Iris pigment epithelial cell (primary cell): ENCODE measurements at regions not wholly inside any gene's neighbourhood (a gene's known extent, or its start where the extent isn't known, plus 50 kb on each side); places are given as distances from the start of the nearest gene placed in this dataset.
A peak's percentile ranks its signal among the peaks of the same experiment; 100 is the strongest.

ENCODE experiments used
- DNase-seq: peaks from one replicate; pipeline ENCODE4 v3.0.0-alpha.2; 2011; ENCODE audit warnings: low read depth

DNA sequence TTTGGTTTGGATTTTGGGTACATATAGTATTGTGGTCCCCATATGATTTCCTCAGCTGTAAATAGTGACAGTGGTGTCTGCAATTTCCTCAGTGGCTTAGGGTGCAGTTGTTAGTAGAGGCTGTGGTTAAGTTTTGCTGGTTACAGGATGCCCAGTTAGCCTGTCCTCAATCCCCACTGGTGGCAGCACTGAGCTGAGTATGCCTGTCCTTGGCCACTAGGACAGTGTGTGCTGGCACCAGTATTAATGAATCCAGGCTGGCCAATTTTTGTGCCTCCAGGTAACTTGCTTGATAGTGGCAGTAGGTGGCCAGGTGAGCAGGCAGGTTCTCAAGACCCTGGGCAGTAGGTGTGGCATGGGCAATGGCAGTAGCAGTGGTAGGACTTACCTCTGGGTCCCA is 973.1 kb downstream of the TMEM182 start:
- DNase-seq = no peak

DNA sequence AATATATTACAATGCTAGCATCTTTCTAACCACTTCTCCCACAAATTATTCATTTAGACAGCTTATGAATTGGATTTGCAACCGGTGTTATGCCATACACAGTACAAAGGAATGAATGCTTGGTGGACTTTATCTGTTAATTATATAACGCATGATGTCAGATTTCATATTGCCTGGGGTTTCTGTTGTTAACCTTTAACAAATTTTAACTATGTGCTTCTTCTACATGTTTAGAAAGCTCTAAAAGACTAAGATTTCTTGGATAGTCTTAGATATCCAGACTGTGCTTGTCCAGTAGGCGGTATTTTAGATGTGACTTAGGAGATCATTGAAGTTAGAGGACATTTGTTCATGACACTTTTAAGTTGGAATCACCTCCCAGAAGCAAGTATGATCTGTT is 976.3 kb downstream of the TMEM182 start:
- DNase-seq = no peak

DNA sequence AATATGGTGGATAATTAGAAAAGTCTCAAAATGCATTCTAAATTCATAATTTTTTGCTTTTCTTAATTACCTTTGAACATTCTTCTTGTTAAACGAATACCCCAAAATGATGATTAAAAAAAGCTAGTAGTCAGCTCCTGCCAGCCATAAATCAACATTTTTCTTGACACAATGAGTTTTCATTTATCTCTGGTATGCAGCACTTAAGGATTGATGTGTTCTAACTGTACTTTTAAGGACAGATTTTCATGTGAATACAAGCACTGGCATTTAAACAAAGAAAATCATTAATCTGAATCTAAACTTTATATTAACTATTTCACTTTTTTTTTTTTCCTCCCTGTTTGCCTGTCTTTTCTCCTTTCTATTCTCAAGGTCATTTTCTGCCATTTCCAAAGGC is 976.8 kb downstream of the TMEM182 start:
- no peak for DNase-seq

DNA sequence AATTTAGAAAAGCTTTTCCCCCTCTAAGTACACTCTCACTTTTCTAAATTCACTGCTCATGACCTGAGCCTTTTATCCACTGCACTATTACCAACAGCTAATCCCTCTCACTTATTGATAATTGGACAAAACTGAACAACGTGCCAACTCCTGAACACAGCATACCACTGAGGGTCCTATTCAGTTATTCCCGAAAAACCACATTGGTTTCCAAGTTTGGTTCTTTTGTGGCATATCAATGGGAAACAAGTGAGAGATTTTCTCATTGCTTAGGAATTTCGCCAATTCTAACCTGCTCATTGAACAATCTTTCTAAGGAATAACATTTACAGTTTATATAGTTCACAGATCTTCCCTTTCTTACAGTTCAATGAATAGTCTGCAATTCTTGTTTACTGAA is 977.4 kb downstream of the TMEM182 start:
- DNase-seq = no peak

DNA sequence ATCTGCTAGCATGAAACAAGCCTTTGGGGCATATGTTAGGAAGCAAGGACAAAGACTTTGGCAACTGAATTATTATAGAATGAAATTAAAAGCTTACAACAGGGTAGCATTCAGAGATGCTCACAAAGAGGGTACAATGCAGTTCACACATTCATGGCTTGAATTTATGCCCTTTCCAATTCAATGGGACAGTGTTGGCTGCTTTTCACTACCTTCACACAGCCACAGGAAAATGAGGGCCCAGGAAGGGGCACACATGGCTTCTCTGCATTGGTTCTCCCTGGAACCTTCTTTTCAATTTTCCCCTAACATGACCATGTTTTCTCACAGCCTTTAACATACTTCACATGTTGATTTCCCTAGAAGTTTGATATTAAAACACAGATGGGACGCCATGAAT is 978.1 kb downstream of the TMEM182 start:
- no peak for DNase-seq

DNA sequence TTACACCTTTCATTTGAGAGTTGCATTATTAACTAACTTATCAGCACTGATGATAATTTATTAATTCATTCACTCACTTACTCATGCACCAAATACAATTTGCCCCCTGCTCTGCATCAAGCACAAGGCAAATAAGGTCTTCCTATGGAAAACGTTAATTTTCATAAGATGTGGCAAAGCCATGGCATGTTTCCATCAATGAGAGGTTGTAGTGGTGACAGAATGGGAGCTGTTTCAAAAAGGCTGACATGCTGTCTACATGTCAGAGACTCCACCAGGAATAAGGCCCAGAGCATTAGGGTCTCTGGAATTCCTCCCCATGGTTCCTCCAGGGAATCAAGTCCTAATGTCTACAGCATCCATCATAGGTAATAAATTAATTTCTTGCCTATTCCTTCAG is 978.8 kb downstream of the TMEM182 start:
- no peak for DNase-seq

DNA sequence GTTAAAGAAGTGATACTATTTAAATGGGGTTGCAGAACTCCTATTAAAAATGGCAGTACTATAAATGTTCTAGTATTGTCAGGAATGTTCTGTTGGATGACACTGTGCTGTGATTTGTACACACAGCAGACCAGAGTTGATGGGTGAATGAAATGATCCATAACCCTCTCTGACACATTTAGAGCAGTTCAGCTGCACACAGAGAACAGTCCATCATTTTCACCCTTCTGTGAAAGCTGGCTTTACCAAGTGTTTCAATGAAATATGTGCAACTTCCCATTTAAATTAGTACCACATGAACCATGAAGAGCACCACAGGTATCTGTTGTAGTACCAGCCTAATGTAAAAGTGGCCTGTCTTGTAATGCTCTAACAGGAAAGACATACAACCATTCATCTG is 981.4 kb downstream of the TMEM182 start:
- no peak for DNase-seq

DNA sequence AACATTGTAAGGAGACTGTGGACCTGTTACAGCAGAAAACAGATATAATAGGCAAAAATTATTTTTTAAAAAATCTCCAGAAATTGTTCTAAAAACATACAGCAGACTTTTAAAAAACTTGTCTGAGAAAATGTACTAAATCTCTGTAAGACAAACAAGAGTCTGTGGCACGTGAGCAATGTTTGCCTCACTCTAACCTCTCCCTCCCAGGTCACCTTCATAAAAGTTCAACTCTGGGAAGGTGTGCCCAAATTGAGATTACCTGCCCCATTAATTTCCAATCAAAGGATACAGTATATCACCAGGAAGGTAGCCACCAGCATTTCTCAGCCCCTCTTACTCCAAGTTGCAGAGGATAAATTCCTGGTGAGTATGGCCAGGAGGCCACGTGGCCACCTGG is 992.7 kb downstream of the TMEM182 start:
- DNase-seq = no peak

DNA sequence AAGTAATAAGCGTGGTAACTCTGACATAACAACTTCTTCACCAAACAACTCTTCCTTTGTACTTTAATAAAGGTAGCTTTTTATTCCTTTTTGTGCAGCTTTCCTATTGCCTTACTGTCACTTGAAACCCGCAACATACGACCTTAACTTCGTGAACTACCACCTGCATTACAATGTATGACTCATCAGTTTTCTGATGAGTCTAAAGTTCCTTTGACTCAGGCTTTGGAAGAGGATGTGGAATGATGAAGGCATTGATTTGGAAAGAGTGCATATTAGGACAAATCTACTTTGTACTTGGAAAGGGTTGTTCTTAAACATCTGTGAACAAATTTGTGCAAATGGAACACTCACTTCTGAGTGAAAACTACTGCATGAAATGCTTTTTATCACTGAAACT is 1012.1 kb downstream of the TMEM182 start:
- DNase-seq = peak; percentile 23

DNA sequence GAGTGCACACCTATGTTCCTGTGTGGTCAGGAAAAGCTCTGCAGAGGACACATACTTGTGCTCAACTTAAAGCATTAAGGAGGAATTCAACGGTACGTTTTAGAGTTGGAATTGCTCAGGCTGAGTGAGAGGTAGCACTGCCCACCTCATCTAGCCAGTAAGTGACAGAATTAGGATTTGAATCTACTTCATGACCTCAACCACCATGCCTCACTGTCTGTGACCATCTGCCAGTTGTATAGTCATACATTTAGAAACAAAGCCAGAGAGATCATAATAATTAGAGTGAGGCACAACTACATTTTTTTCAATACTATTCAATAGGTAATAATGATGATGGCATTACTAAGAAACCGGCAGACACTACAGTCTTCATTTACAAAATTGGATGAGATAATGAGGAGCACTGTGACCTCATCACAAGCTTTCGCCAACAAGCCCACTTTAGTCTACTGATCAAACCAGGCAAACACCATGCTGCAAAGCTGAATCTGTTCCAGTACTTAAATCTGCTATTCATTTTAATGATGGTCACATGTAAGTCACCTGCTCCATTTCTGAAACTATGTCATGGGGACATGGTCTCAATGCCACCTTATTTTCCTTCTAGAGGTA is 1018.4 kb downstream of the TMEM182 start:
- DNase-seq = no peak

DNA sequence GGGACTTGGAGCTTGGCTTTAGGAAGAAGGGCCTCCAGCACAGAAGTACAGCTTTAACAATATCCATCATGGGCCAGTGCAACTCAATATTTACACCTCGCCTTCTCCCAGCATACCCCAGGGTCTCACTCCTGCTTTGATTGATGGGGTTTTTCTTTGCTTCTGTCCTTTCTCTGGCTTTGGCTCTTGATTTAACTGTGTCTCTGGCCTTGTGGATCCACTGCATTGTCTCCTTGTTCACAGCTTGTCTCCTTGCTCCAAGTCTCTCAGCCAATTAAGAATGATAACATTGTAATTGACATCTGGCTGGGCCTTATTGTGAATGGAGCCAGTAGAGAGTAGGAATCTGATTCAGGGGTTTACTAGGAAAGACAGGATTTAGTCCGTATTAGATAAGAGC is 1019.5 kb downstream of the TMEM182 start:
- DNase-seq = no peak

DNA sequence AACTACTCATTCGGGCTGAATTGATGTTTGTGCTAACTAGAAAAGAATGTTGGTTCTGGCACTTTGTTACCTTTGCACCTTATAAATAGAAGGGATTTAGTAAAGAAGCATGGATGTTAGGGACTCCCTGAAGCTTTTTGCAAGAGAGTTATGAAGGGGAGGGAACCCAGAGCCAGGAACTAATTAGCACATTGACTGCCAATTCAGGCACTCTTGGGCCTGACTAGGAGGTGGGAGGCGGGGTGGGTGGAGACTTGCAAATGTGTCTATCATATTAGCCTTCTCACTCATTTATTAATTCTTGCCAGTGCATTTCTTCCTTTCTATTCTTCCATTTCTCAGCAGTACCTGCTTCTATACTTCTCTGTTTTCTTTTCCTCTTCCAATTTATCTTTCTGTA is 1022.4 kb downstream of the TMEM182 start:
- DNase-seq = no peak

DNA sequence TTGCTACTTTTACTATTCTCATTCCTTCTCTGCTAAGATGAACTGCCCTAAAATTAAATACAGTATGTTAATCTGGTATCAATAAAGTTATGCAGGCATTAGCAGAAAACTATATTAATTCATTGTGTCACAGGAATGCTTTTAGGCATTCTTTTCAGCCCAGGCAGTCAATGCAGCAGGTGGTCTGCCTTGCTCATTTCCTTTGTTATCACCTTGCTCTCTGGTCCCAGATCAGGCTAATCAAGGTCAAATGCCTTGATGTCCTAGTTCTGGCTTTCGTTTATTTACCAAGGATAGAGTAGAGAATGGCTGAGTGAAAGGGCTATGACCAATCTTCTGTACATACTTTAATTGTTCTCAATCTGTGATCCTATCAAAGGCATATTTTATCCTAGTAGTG is 1023.6 kb downstream of the TMEM182 start:
- no peak for DNase-seq

DNA sequence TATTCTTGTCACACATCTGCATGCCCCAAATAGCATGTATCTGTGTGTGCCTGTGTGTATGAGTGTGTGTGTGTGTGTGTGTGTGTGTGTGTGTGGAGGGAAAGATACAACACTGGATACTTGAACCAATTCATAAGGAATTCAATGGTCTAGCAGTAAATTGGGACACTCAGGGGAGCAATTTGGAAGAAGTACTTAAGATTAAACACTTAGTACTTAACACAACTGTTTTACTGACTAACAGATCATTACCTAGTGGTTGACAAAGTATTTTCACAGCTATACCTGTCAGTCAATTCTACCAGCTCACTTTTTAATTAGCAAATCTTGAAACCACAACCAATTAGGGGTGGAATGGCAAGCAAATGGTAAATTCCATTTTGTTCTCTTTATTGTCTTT is 1024.1 kb downstream of the TMEM182 start:
- no peak for DNase-seq

DNA sequence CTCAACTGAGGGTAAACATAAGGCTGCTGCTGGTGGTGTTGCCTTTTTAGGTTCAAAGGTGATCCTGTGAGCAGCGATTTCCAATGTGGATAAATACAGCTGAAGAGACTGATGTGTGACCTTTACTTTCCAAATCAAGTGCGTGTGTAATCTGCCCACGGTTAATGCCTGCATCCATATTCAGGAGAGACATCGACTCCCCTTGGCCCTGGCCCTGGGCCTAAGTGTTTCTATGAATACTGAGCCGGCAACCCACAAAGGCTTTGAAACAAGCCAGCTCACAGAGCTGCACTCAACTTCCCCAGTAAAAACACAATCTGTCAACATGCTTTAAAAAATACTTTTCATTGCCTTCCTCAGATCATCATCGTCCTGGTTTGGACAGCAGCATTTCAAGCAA is 1026.6 kb downstream of the TMEM182 start:
- DNase-seq = no peak

DNA sequence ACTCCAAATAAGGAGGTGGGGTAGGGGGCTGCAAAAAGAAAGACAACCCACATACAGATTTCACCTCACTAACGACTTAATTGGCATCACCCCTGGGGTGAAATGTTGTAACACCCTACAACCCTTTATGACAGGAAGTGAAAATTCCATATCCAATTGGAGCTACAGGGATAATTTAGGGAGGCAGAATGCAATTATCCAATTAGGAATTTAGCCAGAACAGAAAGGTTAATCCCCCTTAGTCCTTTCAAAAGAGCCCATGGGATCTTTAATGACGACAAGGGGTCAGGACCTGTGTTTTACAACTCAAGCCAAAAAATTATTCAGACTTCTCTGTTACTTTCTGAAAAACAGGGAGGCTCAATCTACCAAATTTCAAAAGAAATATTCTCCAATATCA is 1027.1 kb downstream of the TMEM182 start:
- DNase-seq = no peak

DNA sequence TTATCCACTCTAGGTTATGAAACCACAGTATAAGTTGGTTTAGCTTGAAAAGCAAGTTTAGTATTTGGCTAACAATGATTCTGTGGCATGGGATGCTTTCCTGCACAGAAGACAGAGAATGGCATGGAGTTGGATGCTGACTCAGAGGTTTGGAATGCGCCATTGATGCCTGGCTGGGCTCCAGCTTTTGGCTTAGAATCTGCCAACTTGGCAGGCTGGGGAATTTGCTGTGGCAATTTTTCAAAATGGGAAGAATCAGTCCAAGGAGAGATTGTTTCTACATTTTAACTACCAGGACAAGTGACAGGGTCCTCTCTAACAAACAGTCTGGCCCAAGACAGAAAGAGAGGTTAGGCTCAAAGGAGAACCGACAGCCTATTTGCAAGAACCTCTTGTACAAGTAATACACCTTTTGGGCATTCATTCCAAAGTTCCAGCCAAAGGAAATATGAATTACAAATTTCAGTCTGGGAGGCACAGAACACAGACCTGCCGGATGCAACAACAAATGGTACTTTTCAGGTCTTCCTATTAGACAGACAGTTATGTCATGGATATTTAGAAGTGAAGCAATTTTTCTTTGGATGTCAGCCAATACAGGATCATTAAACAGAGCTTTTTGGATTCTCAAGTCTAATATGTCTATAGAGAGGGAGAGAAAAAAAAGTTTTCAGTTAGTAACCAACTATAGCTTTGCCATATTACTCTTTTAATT is 1027.7 kb downstream of the TMEM182 start:
- DNase-seq = peak; percentile 24

DNA sequence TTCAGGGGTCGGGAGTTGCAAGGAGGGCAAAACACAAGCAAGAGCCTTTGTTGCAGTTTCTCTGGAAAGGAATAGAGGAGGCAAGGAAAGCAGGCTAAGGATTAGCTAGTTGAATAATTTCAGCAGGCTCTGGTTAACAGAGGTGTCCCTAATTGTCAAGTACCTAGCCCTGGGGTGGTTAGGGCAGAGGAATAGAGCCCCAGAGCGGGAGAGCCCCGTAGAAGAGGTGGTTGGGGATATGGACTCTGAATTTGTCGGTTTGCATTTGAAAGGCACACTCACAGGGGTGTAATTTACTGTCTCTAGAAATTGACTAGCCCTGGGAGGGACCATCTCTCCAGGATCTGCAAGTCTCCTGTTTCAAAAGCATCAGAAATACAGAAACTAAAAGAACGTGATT is 1030.2 kb downstream of the TMEM182 start:
- DNase-seq = no peak

DNA sequence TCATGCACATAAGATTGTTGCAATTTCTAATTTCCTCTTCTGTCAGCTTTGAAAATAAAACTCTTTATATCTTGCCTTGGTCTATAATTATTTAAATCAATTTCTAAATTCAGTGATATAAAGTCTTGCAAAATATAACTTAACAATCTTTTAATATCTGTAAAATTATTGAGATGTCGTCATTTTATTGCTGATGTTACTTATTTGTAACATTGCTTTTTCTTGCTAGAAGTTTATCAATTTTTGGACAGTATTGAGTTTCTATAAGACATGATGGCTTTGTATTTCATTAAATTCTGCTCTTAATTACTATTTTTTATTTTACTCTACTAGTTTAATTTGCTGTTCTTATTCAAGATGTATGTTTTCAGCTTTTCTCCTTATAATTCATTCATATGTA is 1036.5 kb downstream of the TMEM182 start:
- no peak for DNase-seq

DNA sequence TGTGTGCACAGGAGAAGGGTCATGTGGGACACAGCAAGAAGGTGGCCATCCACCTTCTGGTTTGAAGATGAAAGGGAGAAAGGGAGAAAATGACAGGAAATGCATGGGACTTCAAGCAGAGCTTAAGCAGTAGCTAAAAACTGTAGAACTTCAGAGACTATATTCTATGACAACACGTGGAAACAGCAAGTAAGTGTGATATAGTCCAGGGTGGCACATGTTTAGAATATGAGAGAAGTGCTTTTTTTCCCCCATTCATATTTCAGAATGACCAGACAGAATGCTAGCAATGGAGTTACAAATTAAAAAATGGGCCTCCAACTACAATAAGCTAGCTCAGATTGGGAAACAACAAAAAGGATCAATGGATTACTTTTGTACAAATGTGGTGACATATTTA is 1042.2 kb downstream of the TMEM182 start:
- DNase-seq = no peak

DNA sequence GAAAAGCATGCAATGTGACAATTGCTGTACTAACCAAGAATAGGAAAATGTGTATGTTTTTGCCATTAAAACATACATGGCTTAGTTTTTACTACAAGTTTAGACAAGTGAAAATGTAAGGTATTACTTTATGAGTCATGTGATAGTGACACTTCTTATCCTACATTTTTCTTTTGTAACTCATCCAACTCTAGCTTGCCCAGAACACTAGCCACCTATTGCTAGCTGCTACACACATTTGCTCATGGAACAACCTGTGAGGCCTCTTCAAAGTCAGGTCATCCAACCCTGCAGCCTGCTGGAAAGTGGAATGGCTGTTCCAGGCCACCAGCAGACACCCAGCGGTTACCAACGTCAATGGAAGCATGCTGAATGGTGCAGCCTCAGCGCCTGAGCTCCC is 1043.9 kb downstream of the TMEM182 start:
- DNase-seq = no peak

DNA sequence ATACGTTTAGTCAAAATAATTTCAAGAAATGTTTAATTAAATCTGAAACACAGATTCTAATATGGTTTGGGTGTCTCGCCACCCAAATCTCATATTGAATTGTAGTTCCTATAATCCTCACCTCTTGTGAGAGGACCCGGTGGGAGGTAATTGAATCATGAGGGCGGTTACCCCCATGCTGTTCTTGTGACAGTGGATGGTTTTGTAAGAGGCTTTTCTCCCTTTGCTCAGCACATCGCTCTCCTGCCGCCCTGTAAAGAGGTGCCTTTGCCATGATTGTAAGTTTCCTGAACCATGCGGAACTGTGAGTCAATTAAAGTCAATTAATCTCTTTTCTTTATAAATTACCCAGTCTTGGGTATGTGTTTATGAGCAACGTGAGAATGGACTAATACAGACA is 1045.1 kb upstream of the POU3F3 start:
- no peak for DNase-seq

DNA sequence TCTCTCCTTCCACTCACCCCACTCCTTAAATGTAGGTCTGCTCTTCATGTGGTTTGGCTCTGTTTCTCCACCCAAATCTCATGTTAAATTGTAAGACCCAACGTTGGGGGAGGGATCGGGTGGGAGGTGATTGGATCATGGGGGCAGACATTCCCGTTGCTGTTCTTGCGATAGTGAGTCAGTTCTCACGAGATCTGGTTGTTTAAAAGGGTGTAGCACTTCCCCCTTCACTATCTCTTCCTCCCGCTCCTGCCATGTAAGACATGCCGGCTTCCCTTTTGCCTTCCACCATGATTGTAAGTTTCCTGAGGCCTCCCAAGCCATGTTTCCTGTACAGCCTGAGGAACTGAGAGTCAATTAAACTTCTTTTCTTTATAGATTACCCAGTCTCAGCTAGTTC is 1044.5 kb upstream of the POU3F3 start:
- no peak for DNase-seq

DNA sequence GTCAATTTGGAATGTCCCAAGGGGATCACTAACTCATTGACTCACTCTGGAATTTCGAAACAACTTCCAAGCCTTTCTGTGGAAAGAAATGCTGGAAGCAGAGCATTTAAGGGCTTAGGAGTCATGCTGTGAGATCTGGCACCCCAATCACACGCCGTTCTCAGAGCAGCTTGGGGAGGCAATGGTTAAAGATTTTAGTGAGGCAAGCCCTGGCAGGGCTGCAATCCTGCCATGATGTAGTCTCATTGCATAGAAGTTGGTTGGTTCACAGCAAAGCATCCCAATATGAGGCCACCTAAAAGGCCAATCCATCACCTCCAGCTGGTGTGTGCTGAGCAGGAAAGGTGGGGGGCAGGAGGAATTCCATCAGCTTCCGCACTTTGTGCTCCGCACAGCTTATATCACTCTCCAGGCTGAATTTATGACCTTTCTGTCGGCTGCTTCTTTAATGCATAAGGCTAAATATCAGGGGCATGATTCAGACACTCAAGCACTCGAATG is 1043.9 kb upstream of the POU3F3 start:
- DNase-seq = no peak
